ENCODE measurements at regions not wholly inside any gene's neighbourhood (a gene's known extent, or its start where the extent isn't known, plus 50 kb on each side); places are given as distances from the start of the nearest gene placed in this dataset.

DNA sequence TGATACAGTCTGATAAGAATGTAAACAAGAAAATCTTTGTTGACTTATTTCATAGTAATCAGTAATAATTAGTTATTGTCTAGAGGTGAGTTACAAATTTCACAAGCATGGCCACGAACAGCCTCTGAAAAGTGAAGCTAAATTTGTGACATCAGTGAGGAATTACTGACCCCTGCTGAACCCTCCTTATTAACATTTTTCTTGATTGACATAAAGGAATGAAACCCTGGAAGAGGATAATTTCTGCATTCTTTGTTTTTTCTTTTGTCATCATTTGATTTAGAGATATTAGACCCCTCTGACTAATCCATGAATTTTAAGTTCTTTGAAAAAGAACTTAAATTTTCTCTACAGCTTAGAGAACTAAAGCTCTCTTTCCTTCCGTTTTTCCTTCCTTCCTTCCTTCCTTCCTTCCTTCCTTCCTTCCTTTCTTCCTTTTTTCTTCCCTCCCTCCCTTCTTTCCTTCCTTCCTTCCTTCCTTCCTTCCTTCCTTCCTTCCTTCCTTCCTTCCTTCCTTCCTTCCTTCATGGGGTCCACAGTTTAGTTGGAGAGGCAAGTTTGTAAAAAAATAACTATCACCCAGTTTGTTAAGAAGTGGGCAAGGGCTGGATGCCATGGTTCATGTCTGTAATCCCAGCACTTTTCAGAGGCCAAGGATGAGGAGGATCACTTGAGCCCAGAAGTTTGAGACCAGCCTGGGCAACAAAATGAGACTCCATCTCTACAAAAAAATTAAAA is 387.0 kb downstream of the MTX2 start:
- Mint-ChIP-seq H3K9me3 (no peaks in the 10 kb centered on the region), H3K27ac (no peak overlapping the region), H3K4me3 (no peak overlapping the region), H3K36me3 (ENCODE audit: low read depth) (no peaks in the 10 kb centered on the region), H3K27me3 (peaks cover 56% of the 10 kb centered on the region), H3K4me1 (peaks cover 19% of the 10 kb centered on the region)
- DNase-seq (no peak), ATAC-seq (no peak)

DNA sequence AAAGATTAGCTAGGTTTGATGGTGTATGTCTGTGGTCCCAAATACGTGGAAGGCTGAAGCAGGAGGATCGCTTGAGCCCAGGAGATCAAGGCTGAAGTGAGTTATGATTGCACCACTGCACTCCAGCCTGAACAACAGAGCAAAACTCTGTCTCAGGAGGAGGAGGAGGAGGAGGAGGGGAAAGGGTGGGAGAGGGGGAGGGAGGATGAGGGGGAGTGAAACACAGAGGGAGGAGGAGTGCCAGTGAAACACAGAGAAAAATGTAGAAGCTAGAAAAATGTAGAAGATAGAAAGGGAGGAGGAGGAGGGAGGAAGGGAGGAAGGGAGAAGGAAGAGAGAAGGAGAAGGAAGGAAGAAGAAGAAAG is 387.5 kb downstream of the MTX2 start:
- Mint-ChIP-seq H3K36me3 (ENCODE audit: low read depth) (no peaks in the 10 kb centered on the region), H3K27me3 (peaks cover 53% of the 10 kb centered on the region), H3K4me3 (no peak overlapping the region), H3K9me3 (no peaks in the 10 kb centered on the region), H3K4me1 (peaks cover 19% of the 10 kb centered on the region), H3K27ac (no peak overlapping the region)
- DNase-seq (no peak), ATAC-seq (no peak)

DNA sequence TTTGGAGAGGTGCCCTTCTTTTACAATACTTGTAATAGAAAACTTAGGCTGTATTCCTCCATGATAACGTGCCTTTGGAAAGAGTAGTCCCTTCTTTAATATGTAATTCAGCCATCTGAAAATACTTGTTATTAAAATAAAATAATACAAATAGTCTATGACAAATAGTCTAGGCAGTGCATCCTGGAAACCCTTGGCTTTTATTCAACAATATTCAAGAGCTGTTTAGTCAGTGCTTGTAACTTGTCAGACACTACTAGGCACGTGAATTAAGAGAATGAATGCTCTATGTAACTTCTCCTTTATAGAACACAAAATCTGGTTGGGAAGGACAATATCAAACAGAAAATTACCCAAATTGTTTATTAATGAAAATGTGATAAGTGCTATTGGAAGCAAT is 388.2 kb downstream of the MTX2 start:
- Mint-ChIP-seq H3K27ac (no peak overlapping the region), H3K4me1 (peaks cover 17% of the 10 kb centered on the region), H3K9me3 (no peaks in the 10 kb centered on the region), H3K27me3 (peaks cover 50% of the 10 kb centered on the region), H3K4me3 (no peak overlapping the region), H3K36me3 (ENCODE audit: low read depth) (no peaks in the 10 kb centered on the region)
- ATAC-seq (no peak), DNase-seq (no peak)

DNA sequence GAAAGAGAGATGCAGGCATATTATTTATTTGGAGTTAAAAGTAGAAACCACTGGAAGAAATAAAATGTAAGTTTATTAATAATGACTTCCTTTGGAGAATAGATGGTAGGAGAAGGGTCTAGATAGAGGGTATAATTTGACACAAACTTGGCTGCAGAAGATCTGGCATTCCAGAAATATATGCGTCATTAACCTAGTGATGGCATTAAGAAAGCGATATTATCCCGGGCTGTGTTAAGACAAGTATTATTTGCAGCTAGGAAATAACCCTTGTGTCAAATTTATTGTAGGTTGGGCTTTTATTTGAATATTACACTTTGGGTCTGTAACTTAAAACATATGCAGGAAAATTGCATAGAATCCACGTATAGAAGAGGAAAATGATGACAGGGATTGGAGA is 389.5 kb downstream of the MTX2 start:
- no peak for DNase-seq
- ATAC-seq, result no peak
- Mint-ChIP-seq H3K27me3 (peaks cover 50% of the 10 kb centered on the region), H3K36me3 (ENCODE audit: low read depth) (no peaks in the 10 kb centered on the region), H3K4me3 (no peak overlapping the region), H3K27ac (no peak overlapping the region), H3K4me1 (peaks cover 4% of the 10 kb centered on the region), H3K9me3 (no peaks in the 10 kb centered on the region)

DNA sequence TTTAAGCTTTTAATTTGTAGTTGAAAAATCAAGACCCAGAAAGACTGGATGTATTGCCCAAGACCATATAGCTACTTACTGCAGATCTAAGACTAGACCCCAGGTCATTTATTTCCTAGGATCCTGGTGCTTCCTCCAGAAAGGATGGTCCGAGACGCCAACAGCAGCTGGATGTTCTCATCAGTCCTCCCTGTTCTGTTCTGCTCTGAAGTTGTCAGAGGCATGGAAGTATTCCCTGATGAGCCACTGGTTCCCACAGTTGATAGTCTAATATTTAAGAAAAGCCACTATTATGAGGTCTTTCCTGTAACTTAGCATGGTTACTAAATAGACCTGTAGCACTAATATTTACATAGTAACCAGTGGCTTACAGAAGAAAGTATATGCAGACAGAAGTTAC is 393.5 kb downstream of the MTX2 start:
- ATAC-seq (no peak), DNase-seq (no peak)
- H3K27ac Mint-ChIP-seq, result no peak overlapping the region
- H3K9me3 Mint-ChIP-seq, result no peaks in the 10 kb centered on the region
- H3K27me3 Mint-ChIP-seq, result peaks cover 20% of the 10 kb centered on the region
- no peaks in the 10 kb centered on the region for H3K4me1 Mint-ChIP-seq
- no peak overlapping the region for H3K4me3 Mint-ChIP-seq
- no peaks in the 10 kb centered on the region for H3K36me3 Mint-ChIP-seq (ENCODE audit: low read depth)

DNA sequence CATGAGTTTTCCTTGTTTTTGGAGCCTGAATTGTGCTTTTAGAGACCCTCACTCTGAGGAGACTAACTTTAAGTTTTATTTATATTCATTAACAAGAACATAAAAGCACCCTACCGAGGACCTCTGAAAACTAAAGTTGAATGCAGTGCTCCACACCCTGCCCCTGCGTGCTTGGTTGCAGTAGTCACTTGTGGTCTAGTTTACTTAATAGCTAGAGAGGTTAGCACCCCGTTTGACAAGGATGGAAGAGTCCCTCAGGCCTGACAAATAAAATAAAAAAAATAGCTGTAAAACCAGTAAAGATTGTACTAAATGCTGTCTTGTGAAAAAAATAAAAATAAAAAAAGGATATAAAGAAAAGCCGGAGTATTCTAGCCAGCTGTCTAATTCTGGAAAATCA is 395.2 kb downstream of the MTX2 start:
- H3K36me3 Mint-ChIP-seq (ENCODE audit: low read depth), result no peaks in the 10 kb centered on the region
- no peak overlapping the region for H3K4me3 Mint-ChIP-seq
- ATAC-seq (no peak), DNase-seq (no peak)
- no peaks in the 10 kb centered on the region for H3K4me1 Mint-ChIP-seq
- H3K27me3 Mint-ChIP-seq, result peaks cover 13% of the 10 kb centered on the region
- no peaks in the 10 kb centered on the region for H3K9me3 Mint-ChIP-seq
- no peak overlapping the region for H3K27ac Mint-ChIP-seq

DNA sequence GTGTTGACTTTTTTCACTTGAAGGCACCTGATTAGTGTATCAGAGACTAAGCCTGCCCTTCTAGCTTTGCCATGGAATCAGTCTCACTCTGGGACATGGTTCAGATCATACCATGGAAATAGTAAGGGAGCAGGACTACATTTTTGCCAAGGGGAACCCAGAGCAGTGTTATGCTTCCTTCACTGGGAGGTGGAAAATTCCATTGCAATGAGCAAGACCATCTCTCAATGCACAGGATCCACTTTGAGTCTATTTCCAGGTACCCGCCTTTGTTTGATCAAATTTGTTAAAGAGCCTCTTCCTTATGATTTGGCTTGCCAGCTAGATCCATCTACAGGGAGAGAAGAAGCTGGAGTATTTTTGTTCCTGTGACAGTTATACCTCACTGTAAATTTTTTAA is 395.8 kb downstream of the MTX2 start:
- DNase-seq, result no peak
- Mint-ChIP-seq H3K36me3 (ENCODE audit: low read depth) (no peaks in the 10 kb centered on the region), H3K9me3 (no peaks in the 10 kb centered on the region), H3K27ac (no peak overlapping the region), H3K27me3 (peaks cover 9% of the 10 kb centered on the region), H3K4me1 (no peaks in the 10 kb centered on the region), H3K4me3 (no peak overlapping the region)
- no peak for ATAC-seq

DNA sequence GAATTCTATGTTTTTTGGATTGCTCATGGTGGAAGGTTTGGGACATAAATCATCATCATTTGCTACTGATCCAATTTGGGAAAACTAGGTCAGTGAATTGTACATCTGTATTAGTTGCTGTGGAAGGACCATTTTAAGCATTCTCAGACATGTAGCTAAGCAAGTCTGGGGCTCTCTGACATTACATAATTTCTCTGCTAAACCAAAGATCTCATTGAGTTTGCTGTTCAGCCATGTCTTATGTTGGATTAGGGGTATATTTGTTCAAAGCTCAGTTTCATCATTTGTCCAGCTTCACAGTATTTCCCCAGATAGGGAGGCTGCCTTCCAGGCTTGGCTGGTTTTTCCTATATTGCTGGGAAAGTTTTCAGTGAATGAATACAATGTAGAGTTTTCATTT is 399.7 kb downstream of the MTX2 start:
- Mint-ChIP-seq H3K4me3 (no peak overlapping the region), H3K27ac (no peak overlapping the region), H3K4me1 (no peaks in the 10 kb centered on the region), H3K9me3 (no peaks in the 10 kb centered on the region), H3K27me3 (peaks cover 13% of the 10 kb centered on the region), H3K36me3 (ENCODE audit: low read depth) (no peaks in the 10 kb centered on the region)
- ATAC-seq (no peak), DNase-seq (no peak)

GRCh38 chr2:176669398-176670174 is 400.3 kb downstream of the MTX2 start:
- H3K27me3 Mint-ChIP-seq, result peaks cover 13% of the 10 kb centered on the region
- ATAC-seq (no peak), DNase-seq (no peak)
- no peaks in the 10 kb centered on the region for H3K9me3 Mint-ChIP-seq
- no peaks in the 10 kb centered on the region for H3K4me1 Mint-ChIP-seq
- no peaks in the 10 kb centered on the region for H3K36me3 Mint-ChIP-seq (ENCODE audit: low read depth)
- H3K4me3 Mint-ChIP-seq, result no peak overlapping the region
- H3K27ac Mint-ChIP-seq, result no peak overlapping the region

GRCh38 chr2:176675271-176675949 is 406.2 kb downstream of the MTX2 start:
- H3K27ac Mint-ChIP-seq, result no peak overlapping the region
- ATAC-seq (no peak), DNase-seq (no peak)
- H3K9me3 Mint-ChIP-seq, result no peaks in the 10 kb centered on the region
- no peak overlapping the region for H3K4me3 Mint-ChIP-seq
- peaks cover 16% of the 10 kb centered on the region for H3K27me3 Mint-ChIP-seq
- no peaks in the 10 kb centered on the region for H3K4me1 Mint-ChIP-seq
- H3K36me3 Mint-ChIP-seq (ENCODE audit: low read depth), result no peaks in the 10 kb centered on the region

DNA sequence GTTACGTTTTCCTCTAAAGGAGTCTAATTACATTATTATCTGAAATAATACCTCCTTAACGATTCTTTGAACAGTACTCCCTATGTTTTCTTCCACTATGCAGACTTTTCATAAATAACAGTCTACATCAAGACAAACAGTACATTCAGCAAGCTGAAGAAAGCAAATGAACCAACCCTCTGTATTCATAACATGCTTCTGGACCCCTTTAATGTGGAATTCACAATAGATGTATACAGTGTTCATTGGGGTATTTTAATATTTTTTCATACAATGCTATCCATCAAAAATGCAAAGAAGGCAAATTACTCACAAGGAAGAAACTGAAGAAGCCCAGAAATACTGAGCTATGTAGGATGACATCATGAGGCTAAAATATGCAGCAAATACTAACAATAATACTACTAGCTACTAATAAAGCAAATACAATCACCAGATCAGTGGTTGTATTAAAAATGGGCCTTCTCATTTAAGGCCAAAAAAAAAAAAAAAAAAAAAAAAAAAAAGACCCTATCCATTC is 408.6 kb downstream of the MTX2 start:
- no peak overlapping the region for H3K27ac Mint-ChIP-seq
- no peak overlapping the region for H3K4me3 Mint-ChIP-seq
- no peaks in the 10 kb centered on the region for H3K9me3 Mint-ChIP-seq
- peaks cover 10% of the 10 kb centered on the region for H3K27me3 Mint-ChIP-seq
- no peaks in the 10 kb centered on the region for H3K4me1 Mint-ChIP-seq
- DNase-seq, result no peak
- H3K36me3 Mint-ChIP-seq (ENCODE audit: low read depth), result no peaks in the 10 kb centered on the region
- ATAC-seq, result no peak

- Mint-ChIP-seq H3K36me3 (ENCODE audit: low read depth) (no peaks in the 10 kb centered on the region), H3K4me1 (no peaks in the 10 kb centered on the region), H3K4me3 (no peak overlapping the region), H3K27me3 (peaks cover 12% of the 10 kb centered on the region), H3K27ac (no peak overlapping the region), H3K9me3 (no peaks in the 10 kb centered on the region)
- ATAC-seq, result no peak
- DNase-seq, result no peak
These were observed 409.3 kb downstream of the MTX2 start for GRCh38 chr2:176678571-176678970.

DNA sequence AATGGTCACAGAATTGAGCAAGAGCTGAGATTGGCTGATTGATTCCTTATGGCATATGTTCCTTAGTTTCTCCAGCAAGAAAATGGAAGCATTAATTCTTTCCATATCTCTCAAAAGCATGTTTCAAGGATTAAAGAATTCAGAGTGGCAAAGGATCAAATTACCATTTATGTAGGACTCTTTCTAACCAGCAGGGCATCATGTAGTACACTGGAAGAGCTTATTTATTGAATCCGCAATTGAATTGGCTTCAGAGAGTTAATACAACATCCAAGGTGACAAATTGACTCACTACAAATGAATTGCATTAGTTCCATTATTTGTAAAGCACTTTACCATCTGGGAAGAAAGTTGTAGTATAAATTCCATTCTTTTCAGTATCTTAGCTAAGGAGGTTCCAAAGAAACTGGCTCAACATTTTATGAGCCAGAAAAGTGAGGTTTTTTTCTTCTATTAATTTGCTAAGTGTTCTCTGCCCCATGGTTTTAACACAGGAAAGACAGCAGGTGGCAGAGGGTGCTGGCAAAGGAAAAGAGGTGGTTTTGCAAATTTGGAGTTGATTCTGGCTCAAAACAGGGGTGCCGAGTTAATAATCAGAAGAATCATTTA is 409.9 kb downstream of the MTX2 start:
- H3K4me3 Mint-ChIP-seq, result no peak overlapping the region
- H3K27ac Mint-ChIP-seq, result no peak overlapping the region
- H3K27me3 Mint-ChIP-seq, result peaks cover 13% of the 10 kb centered on the region
- no peaks in the 10 kb centered on the region for H3K36me3 Mint-ChIP-seq (ENCODE audit: low read depth)
- no peaks in the 10 kb centered on the region for H3K9me3 Mint-ChIP-seq
- ATAC-seq (no peak), DNase-seq (no peak)
- H3K4me1 Mint-ChIP-seq, result no peaks in the 10 kb centered on the region

DNA sequence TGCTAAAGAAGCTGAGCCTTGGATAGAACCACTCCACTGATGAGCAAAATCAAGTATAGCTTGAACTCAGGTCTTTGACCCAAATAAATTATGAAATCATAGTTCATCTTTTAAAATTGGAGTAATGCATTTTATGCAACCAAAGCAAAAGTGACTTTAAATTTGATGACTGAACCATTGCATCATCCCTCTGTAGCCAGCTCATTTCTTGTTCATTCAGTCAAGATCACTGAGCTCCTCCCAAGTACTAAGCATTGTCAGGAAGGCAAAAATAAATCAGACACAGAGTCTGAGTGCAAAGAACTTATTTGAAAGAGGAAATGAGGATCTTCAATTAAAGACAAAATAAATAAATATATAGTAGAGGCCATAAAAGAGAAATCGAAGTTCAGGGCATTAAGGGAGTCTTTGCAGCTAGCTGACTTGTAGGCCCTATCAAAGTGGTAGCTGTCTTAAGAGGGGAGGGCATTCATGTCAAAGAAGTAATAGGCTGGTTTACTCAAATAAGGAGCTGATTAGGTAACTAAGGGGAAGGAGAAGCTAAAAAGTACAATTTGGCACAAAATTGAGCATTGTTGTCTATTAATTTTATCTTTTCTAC is 411.8 kb downstream of the MTX2 start:
- no peaks in the 10 kb centered on the region for H3K9me3 Mint-ChIP-seq
- no peak overlapping the region for H3K27ac Mint-ChIP-seq
- no peak for DNase-seq
- no peaks in the 10 kb centered on the region for H3K36me3 Mint-ChIP-seq (ENCODE audit: low read depth)
- no peaks in the 10 kb centered on the region for H3K4me1 Mint-ChIP-seq
- no peak for ATAC-seq
- H3K4me3 Mint-ChIP-seq, result no peak overlapping the region
- H3K27me3 Mint-ChIP-seq, result peaks cover 17% of the 10 kb centered on the region
